ENCODE measurements at regions not wholly inside any gene's neighbourhood (a gene's known extent, or its start where the extent isn't known, plus 50 kb on each side); places are given as distances from the start of the nearest gene placed in this dataset.

GRCh38 chr5:26259081-26259480, 779.3 kb downstream of the CDH9 start:
- CTCF ChIA-PET: no interaction called here
- no peaks in the 10 kb centered on the region for H3K4me1 ChIP-seq (ENCODE audit: control insufficient read depth, insufficient read depth, low read length)
- H3K27ac ChIP-seq (ENCODE audit: low read length): no peak overlapping the region

GRCh38 chr5:26245321-26245720, 793.1 kb downstream of the CDH9 start:
- TF ChIP-seq SIN3A (IDR thresholded peaks at IDR 0.05; ENCODE audit: borderline replicate concordance, insufficient read depth, low read depth, low read length) (no peak), TCF7L2 (IDR thresholded peaks at IDR 0.05; ENCODE audit: low read depth, low read length) (no peak), REST (IDR thresholded peaks at IDR 0.05; ENCODE audit: insufficient read depth in 1 of 2, low read depth in 2 of 2, low read length in 1 of 2) (no peak)
- TF ChIP-seq, protein P1, sequence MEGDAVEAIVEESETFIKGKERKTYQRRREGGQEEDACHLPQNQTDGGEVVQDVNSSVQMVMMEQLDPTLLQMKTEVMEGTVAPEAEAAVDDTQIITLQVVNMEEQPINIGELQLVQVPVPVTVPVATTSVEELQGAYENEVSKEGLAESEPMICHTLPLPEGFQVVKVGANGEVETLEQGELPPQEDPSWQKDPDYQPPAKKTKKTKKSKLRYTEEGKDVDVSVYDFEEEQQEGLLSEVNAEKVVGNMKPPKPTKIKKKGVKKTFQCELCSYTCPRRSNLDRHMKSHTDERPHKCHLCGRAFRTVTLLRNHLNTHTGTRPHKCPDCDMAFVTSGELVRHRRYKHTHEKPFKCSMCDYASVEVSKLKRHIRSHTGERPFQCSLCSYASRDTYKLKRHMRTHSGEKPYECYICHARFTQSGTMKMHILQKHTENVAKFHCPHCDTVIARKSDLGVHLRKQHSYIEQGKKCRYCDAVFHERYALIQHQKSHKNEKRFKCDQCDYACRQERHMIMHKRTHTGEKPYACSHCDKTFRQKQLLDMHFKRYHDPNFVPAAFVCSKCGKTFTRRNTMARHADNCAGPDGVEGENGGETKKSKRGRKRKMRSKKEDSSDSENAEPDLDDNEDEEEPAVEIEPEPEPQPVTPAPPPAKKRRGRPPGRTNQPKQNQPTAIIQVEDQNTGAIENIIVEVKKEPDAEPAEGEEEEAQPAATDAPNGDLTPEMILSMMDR (IDR thresholded peaks at IDR 0.05): no peak
- Histone ChIP-seq H3K27ac (ENCODE audit: low read length) (no peak overlapping the region), H3K4me3 (ENCODE audit: low read depth in 2 of 2, low read length in 2 of 2) (no peak overlapping the region), H3K27me3 (ENCODE audit: control insufficient read depth, insufficient read depth, low read length) (no peaks in the 10 kb centered on the region), H3K36me3 (ENCODE audit: control insufficient read depth, insufficient read depth, low read length) (no peaks in the 10 kb centered on the region), H3K9me3 (ENCODE audit: control insufficient read depth, insufficient read depth, low read depth, low read length) (no peaks in the 10 kb centered on the region), H3K4me1 (ENCODE audit: control insufficient read depth, insufficient read depth, low read length) (no peaks in the 10 kb centered on the region)
- BruUV-seq (replicated peaks): no TSS peak
- ChIA-PET CTCF (no interaction called here), POLR2A (no interaction called here)
- in situ Hi-C loops (cut with HindIII; ENCODE audit: low pct_unique_long_range_greater_than_20kb, low sequenced_read_pairs): no loop called here
- DNase-seq (ENCODE audit: low read depth, low spot score) (no peak), ATAC-seq (no peak)
- intact Hi-C loops (cut with micrococcal nuclease; ENCODE audit: unreplicated experiment): no loop called here

More at GRCh38 chr5:26259081-26259480, 779.3 kb downstream of the CDH9 start:
- POLR2A ChIA-PET: no interaction called here
- DNase-seq (ENCODE audit: low read depth, low spot score) (no peak), ATAC-seq (no peak)
- Histone ChIP-seq H3K4me3 (ENCODE audit: low read depth in 2 of 2, low read length in 2 of 2) (no peak overlapping the region), H3K36me3 (ENCODE audit: control insufficient read depth, insufficient read depth, low read length) (no peaks in the 10 kb centered on the region), H3K9me3 (ENCODE audit: control insufficient read depth, insufficient read depth, low read depth, low read length) (no peaks in the 10 kb centered on the region), H3K27me3 (ENCODE audit: control insufficient read depth, insufficient read depth, low read length) (no peaks in the 10 kb centered on the region)
- TF ChIP-seq SIN3A (IDR thresholded peaks at IDR 0.05; ENCODE audit: borderline replicate concordance, insufficient read depth, low read depth, low read length) (no peak), TCF7L2 (IDR thresholded peaks at IDR 0.05; ENCODE audit: low read depth, low read length) (no peak), REST (IDR thresholded peaks at IDR 0.05; ENCODE audit: insufficient read depth in 1 of 2, low read depth in 2 of 2, low read length in 1 of 2) (no peak), POLR2AphosphoS5 (IDR thresholded peaks at IDR 0.05; ENCODE audit: low read depth, low read length) (no peak)
- TF ChIP-seq, protein P1 (IDR thresholded peaks at IDR 0.05): no peak
- BruUV-seq (replicated peaks): no TSS peak
- in situ Hi-C loops (cut with HindIII; ENCODE audit: low pct_unique_long_range_greater_than_20kb, low sequenced_read_pairs): no loop called here
- intact Hi-C loops (cut with micrococcal nuclease; ENCODE audit: unreplicated experiment): no loop called here
